ENCODE measurements at regions not wholly inside any gene's neighbourhood (a gene's known extent, or its start where the extent isn't known, plus 50 kb on each side); places are given as distances from the start of the nearest gene placed in this dataset.

DNA sequence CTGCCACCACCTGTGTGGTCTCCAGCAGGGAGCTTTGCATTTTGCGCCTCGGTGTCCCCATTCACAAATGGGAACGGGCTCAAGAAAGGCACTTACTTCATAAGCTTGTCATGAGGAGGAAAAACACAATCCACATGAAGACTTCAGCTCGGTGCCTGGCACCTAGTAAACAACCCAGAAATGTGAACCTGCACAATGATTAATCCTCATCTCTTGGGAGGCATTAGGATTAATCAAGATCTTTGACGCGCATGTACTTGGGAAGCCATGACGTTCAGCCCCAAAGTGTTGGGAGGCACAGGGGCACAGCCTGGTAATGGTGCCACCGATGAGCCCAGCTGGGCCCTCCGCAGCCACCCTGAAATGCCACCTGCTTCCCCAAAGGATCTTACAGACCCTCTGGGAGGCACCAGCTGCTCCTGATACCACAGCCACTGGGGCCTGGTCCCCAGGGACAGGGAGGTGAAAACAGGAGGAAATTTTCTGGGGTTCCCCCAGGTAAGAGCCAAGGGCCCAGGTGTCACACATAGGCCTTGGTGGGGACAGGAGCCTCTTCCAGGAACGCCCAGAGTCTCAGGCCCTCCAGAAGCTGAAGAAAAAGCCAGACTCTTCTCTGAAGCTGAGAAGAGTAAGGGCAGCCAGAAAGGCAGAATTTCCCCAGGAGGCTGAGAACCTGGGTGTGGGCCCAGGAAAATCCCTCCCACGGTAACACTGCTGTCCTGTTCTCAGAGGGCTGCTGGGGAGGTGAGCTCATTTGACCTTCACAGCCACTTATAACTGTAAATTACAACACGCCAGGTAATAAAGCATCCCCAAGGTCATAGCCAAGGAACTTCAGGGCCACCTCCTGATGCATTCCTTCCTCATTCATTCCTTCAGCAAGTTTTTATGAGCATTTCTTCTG is 507.5 kb downstream of the SHQ1 start:
- peaks cover 3 to 13% (median 5%) of the 10 kb centered on the region in 4 experiments for H3K4me1 ChIP-seq (replicated peaks in 1 of 4; ENCODE audit: control insufficient read depth in 3 of 4, insufficient read depth in 4 of 4, low read length in 3 of 4)
- no peaks in the 10 kb centered on the region for H3K36me3 ChIP-seq (ENCODE audit: control insufficient read depth in 2 of 4, insufficient read depth in 4 of 4, low read length in 3 of 4)
- H2BK15ac ChIP-seq (ENCODE audit: low read length): no peak overlapping the region
- H2AK5ac ChIP-seq (ENCODE audit: low read depth, low read length): no peak overlapping the region
- CTCF ChIA-PET (ENCODE audit: partially characterized antibody): interaction anchor here (0.5 to 3.1 kb wide), 6 partner anchors 11 to 617 kb away, joined by 3 to 14 read pairs (median 3); no protein-coding TSS in a partner anchor
- no peak overlapping the region for H3K9ac ChIP-seq (replicated peaks in 1 of 4; ENCODE audit: extremely low read depth in 1 of 4, low read depth in 3 of 4, low read length in 3 of 4)
- H4K8ac ChIP-seq (ENCODE audit: extremely low read depth, insufficient read depth, low read length): no peak overlapping the region
- no peaks in the 10 kb centered on the region for H3K79me1 ChIP-seq (ENCODE audit: low read depth, low read length)
- no peak overlapping the region for H4K5ac ChIP-seq (ENCODE audit: insufficient read length, low read depth, low read length)
- no peak overlapping the region for H3K4me3 ChIP-seq (ENCODE audit: extremely low read depth in 1 of 4, insufficient read depth in 2 of 4, low read depth in 3 of 4, low read length in 4 of 4)
- no peak overlapping the region for H3K4me2 ChIP-seq (ENCODE audit: insufficient read depth in 1 of 2, low read depth in 2 of 2, low read length in 2 of 2)
- no peak overlapping the region for H4K91ac ChIP-seq (replicated peaks; ENCODE audit: insufficient read length, low read length)
- no peaks in the 10 kb centered on the region for H3K79me2 ChIP-seq (ENCODE audit: control insufficient read depth in 1 of 2, insufficient read depth in 2 of 2, low read length in 2 of 2)
- H4K20me1 ChIP-seq (replicated peaks in 1 of 2; ENCODE audit: control insufficient read depth in 1 of 2, insufficient read depth in 2 of 2, low read length in 2 of 2): peaks cover 0 to 5% of the 10 kb centered on the region in 2 experiments
- no peak overlapping the region for H2BK120ac ChIP-seq (replicated peaks; ENCODE audit: low read depth, low read length)
- no peak overlapping the region for H3K4ac ChIP-seq (replicated peaks; ENCODE audit: insufficient read length, low read depth, low read length)
- WGBS, 2 experiments (ENCODE audit: extremely low coverage in 1 of 2, insufficient coverage in 1 of 2, insufficient read length in 1 of 2, insufficient replicate concordance in 2 of 2, low coverage in 1 of 2, low lambda C conversion rate in 2 of 2, missing lambda C conversion rate in 1 of 2): 92% methylated on average over 12 of the region's 12 CpGs; no CpG with 5 or more reads in 1 of the 2 experiments
- no peak overlapping the region for H3K27ac ChIP-seq (ENCODE audit: low read depth, low read length)
- H3K23ac ChIP-seq (ENCODE audit: insufficient read length): no peak overlapping the region
- peaks cover 6% of the 10 kb centered on the region for H3K23me2 ChIP-seq (ENCODE audit: low read depth, low read length)
- POLR2A ChIA-PET (ENCODE audit: partially characterized antibody): interaction anchor here (0.6 kb wide), 1 partner anchor 664 kb away, joined by 3 read pairs; no protein-coding TSS in a partner anchor
- no peak overlapping the region for H2BK12ac ChIP-seq (ENCODE audit: low read depth, low read length)
- H3K9me3 ChIP-seq (ENCODE audit: insufficient read depth in 2 of 2, low read depth in 1 of 2, low read length in 1 of 2): no peaks in the 10 kb centered on the region
- H3K14ac ChIP-seq (ENCODE audit: insufficient read length): no peak overlapping the region
- FAIRE-seq (no peak), DNase-seq (ENCODE audit: low read depth in 1 of 2, low spot score in 2 of 2) (no peak)
- H3K27me3 ChIP-seq (replicated peaks in 1 of 4; ENCODE audit: control insufficient read depth in 3 of 4, extremely low read depth in 1 of 4, insufficient read depth in 3 of 4, low read length in 3 of 4): no peaks in the 10 kb centered on the region; a peak in 1 of 7 replicates
- no peak overlapping the region for H3K56ac ChIP-seq (replicated peaks; ENCODE audit: insufficient read length, low read depth, low read length)
- no peak overlapping the region for H2BK5ac ChIP-seq (ENCODE audit: low read depth, low read length)
- no peak overlapping the region for H2BK20ac ChIP-seq (ENCODE audit: low read length)
- no peak overlapping the region for H2AFZ ChIP-seq (ENCODE audit: low read length)
- no peak overlapping the region for H3K18ac ChIP-seq (ENCODE audit: extremely low read depth, low read length)
- TF ChIP-seq RNF2 (IDR thresholded peaks at IDR 0.05; ENCODE audit: borderline replicate concordance, low read depth, low read length, missing control alignments, poor library complexity, severe bottlenecking) (no peak), SIRT6 (IDR thresholded peaks at IDR 0.05; ENCODE audit: low read length) (no peak), RAD21 (IDR thresholded peaks at IDR 0.05 in 1 of 2, conservative IDR thresholded peaks at IDR 0.05 in 1 of 2; ENCODE audit: low read depth in 2 of 2, low read length in 2 of 2) (no peak), POLR2AphosphoS5 (IDR thresholded peaks at IDR 0.05; ENCODE audit: low read depth, low read length) (no peak), SP2 (IDR thresholded peaks at IDR 0.05; ENCODE audit: low read length) (no peak), BACH1 (IDR thresholded peaks at IDR 0.05; ENCODE audit: low read length) (no peak), SUZ12 (IDR thresholded peaks at IDR 0.05; ENCODE audit: low read length) (no peak), TAF7 (optimal IDR thresholded peaks at IDR 0.05; ENCODE audit: borderline replicate concordance, low read depth, low read length) (no peak), CBX5 (IDR thresholded peaks at IDR 0.05; ENCODE audit: low read depth, low read length) (no peak), HDAC6 (IDR thresholded peaks at IDR 0.05; ENCODE audit: low read depth, low read length) (no peak), POLR2A (IDR thresholded peaks at IDR 0.05; ENCODE audit: control extremely low read depth in 1 of 2, low read depth in 2 of 2, low read length in 2 of 2) (no peak), MAX (IDR thresholded peaks at IDR 0.05) (no peak)

All from H1 (cell line).